Right atrium auricular region (tissue), 2 donors: ENCODE measurements at regions not wholly inside any gene's neighbourhood (a gene's known extent, or its start where the extent isn't known, plus 50 kb on each side); places are given as distances from the start of the nearest gene placed in this dataset.
"Not testable (repeated sequence)": the region's sequence is repeated elsewhere in the genome, so short reads cannot be mapped to it uniquely, and the experiment has no call there.

Experiments used
- DNase-seq: peaks from one replicate; pipeline ENCODE4 v3.0.0-alpha.2; 2019; ENCODE audit warnings: low spot score
- H3K27ac ChIP-seq, 2 donors: fragments of 200-600 bp; sonication (generic); 1 replicate in 1 of 2; 2 replicates in 1 of 2; pipeline ENCODE4 v1.5.1; 2016 to 2019
- H3K27me3 ChIP-seq, 2 donors: fragments of 200-600 bp; sonication (generic); one replicate each; pipeline versions ENCODE4 v1.5.1 to v1.6.0; 2017 to 2019
- H3K36me3 ChIP-seq: fragments of 200-600 bp; sonication (generic); one replicate; pipeline ENCODE4 v1.5.1; 2016
- H3K4me1 ChIP-seq, 2 donors: fragments of 200-600 bp; sonication (generic); one replicate each; pipeline versions ENCODE4 v1.5.1 to v1.6.0; 2017 to 2019
- H3K4me3 ChIP-seq, 2 donors: fragments of 200-600 bp; sonication (generic); 1 replicate in 1 of 2; 2 replicates in 1 of 2; pipeline ENCODE4 v1.5.1; 2017 to 2019; ENCODE audit warnings: mild to moderate bottlenecking in 1 of 2, moderate library complexity in 1 of 2
- H3K9me3 ChIP-seq, 2 donors: fragments of 200-600 bp; sonication (generic); one replicate each; pipeline ENCODE4 v1.5.1; 2019
- TF ChIP-seq, protein P1 (sequence below), 2 donors: fragments of 200-600 bp; sonication (generic); IDR thresholded peaks; one replicate each; pipeline ENCODE4 v1.5.1; 2019; ENCODE audit warnings: antibody characterized with exemption in 2 of 2

DNA sequence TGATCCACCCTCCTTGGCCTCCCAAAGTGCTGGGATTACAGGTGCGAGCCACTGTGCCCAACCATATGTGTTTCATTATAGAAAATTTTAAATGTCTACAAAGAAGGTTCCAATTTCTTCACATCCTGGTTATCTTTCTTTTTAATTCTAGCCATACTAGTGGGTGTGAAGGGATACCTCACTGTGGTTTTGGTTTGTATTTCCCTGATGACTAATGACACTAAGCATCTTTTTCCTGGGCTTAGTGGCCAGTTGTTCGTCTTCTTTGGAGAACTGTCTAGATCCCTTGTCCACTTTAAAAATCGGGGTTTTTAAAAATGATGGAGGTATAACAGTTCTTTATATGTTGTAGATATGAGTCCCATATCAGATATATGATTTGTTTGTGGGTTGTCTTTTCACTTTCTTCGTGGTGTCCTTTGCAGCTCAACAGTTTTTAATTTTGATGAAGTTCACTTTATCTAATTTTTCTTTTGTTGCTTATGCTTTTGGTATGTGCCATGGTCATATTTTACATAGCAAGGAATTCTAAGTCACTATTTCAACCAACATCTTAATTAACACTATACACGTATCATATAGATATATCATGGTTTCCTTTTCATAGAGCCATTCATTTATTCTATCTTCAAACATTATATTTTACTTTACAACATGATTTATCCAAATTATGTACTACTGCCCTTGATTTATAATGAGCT is 135.0 kb upstream of the RIOK3 start:
- TF ChIP-seq, protein P1, sequence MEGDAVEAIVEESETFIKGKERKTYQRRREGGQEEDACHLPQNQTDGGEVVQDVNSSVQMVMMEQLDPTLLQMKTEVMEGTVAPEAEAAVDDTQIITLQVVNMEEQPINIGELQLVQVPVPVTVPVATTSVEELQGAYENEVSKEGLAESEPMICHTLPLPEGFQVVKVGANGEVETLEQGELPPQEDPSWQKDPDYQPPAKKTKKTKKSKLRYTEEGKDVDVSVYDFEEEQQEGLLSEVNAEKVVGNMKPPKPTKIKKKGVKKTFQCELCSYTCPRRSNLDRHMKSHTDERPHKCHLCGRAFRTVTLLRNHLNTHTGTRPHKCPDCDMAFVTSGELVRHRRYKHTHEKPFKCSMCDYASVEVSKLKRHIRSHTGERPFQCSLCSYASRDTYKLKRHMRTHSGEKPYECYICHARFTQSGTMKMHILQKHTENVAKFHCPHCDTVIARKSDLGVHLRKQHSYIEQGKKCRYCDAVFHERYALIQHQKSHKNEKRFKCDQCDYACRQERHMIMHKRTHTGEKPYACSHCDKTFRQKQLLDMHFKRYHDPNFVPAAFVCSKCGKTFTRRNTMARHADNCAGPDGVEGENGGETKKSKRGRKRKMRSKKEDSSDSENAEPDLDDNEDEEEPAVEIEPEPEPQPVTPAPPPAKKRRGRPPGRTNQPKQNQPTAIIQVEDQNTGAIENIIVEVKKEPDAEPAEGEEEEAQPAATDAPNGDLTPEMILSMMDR (IDR thresholded peaks at IDR 0.05), result no peak
- Histone ChIP-seq H3K9me3 (no peaks in the 10 kb centered on the region), H3K27me3 (no peaks in the 10 kb centered on the region), H3K27ac (no peak overlapping the region), H3K4me1 (no peaks in the 10 kb centered on the region), H3K36me3 (no peaks in the 10 kb centered on the region), H3K4me3 (no peak overlapping the region)
- DNase-seq, result no peak

DNA sequence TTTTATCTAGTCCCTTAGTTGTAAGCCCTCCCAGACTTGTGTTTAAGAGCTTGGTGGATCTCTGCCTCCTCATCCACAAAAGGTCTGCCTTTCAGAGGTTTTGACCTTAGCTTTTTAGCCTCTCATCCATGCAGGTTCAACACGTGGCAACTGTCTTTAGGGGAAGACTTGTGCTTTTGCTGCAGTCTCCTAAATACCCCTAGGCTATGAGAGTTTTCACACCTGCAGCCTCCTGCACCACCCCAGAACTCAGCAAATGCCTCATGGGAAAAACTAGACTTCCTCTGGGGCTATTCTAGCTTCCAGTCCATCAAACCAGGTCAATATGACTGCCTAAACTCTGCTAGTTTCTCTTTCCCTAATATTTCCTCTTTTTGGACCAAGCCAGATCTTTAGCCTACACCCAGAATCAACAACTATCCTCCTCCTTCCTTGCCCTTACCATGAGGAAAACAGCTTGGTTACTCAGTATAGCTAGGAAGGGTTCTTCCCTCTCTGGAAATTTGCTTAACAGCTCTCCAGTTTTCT is 132.3 kb upstream of the RIOK3 start:
- no peaks in the 10 kb centered on the region for H3K9me3 ChIP-seq
- TF ChIP-seq, protein P1 (IDR thresholded peaks at IDR 0.05), result no peak
- H3K36me3 ChIP-seq, result no peaks in the 10 kb centered on the region
- H3K4me1 ChIP-seq, result no peaks in the 10 kb centered on the region
- no peak overlapping the region for H3K4me3 ChIP-seq
- H3K27ac ChIP-seq, result no peak overlapping the region
- no peaks in the 10 kb centered on the region for H3K27me3 ChIP-seq
- no peak for DNase-seq

DNA sequence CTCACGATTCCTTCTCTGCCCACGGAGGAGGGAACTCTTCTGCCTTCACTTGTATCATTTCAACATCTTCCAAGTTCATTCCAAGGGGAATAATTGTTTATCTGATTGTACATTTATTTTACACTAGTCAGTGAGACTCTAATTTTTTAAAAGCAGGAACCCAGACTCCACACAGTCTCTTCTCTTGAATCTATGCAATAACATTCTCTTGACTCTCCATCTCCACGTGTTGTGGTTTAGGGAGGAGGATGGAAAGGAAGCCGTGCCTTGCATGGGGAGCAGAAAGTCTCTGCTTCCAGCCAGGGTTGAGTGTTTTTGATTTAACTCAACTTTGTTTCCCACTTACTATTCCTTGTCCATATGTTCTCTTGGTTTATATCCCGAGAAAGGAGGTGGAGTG is 131.1 kb upstream of the RIOK3 start:
- TF ChIP-seq, protein P1 (IDR thresholded peaks at IDR 0.05), result no peak
- DNase-seq, result no peak

DNA sequence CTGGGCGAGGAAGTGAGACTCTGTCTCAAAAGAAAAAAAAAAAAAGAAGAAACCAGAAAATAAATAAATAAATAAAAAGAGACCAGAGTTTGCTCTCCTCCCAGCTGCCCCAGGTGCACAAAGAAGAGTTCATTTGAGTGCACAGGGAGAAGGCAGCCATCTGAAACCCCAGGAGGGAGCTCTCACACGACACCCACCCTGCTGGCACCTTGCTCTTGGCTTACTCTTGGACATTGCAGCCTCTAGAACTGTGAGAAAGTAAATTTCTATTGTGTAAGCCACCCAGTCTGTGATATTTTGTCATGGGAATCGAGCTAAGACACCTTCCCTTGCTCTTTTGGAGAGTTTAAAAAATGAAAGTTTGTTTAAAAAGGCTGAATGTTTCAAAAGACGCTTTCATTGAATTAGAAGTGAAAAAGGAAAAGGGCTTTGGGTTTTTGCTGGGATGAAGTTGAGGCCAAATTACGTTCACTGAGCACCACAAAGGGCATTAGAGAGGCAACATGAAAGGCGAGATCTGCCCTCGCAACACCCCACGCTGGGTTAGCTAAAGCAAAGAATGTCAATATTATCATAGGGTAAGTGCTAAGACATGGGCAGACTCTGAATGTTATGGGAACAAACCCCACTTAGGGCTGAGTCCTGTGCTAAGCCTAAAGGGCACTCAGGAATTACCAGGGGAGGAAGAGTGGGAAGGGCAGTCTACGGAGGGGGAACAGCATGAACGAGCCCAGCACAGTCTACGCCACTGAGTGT is 128.9 kb upstream of the RIOK3 start:
- H3K36me3 ChIP-seq, result no peaks in the 10 kb centered on the region
- H3K9me3 ChIP-seq, result no peaks in the 10 kb centered on the region
- H3K4me3 ChIP-seq, result no peak overlapping the region
- TF ChIP-seq, protein P1 (IDR thresholded peaks at IDR 0.05), result no peak
- no peaks in the 10 kb centered on the region for H3K27me3 ChIP-seq
- DNase-seq, result no peak
- H3K4me1 ChIP-seq, result no peaks in the 10 kb centered on the region
- no peak overlapping the region for H3K27ac ChIP-seq

More for the DNA sequence above, 131.1 kb upstream of the RIOK3 start:
- Histone ChIP-seq H3K4me1 (no peaks in the 10 kb centered on the region), H3K36me3 (no peaks in the 10 kb centered on the region), H3K4me3 (no peak overlapping the region), H3K27ac (no peak overlapping the region), H3K27me3 (no peaks in the 10 kb centered on the region), H3K9me3 (no peaks in the 10 kb centered on the region)

DNA sequence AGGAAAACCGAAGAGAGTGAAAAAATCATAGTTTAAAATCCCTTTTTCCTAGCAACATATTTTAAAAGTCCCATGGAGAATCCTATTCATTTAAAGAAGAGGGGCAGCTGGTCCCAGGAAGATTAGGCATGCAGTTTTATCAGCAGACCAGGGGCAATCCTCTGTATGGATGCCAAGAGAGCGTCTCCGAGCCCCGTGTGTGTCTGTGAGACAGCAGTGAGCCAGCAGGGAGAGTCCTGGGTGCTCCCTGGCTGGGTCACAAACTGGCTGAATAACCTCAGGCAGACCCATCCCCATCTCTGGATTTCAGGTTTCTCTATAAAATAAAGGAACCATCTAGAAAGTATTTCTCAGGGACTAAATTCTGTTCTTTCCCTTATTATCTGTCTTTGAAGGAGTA is 128.2 kb upstream of the RIOK3 start:
- Histone ChIP-seq H3K27me3 (no peaks in the 10 kb centered on the region), H3K36me3 (no peaks in the 10 kb centered on the region), H3K4me3 (no peak overlapping the region), H3K4me1 (no peaks in the 10 kb centered on the region), H3K9me3 (no peaks in the 10 kb centered on the region), H3K27ac (no peak overlapping the region)
- TF ChIP-seq, protein P1 (IDR thresholded peaks at IDR 0.05), result no peak
- DNase-seq, result no peak

DNA sequence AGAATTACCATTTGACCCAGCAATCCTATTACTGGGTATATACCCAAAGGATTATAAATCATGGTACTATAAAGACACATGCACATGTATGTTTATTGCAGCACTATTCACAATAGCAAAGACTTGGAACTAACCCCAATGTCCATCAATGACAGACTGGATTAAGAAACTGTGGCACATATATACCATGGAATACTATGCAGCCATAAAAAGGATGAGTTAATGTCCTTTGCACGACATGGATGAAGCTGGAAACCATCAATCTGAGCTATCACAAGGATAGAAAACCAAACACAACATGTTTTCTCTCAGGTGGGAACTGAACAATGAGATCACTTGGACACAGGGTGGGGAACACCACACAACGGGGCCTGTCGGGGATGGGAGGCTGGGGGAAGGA is 123.4 kb upstream of the RIOK3 start:
- H3K27ac ChIP-seq, H3K4me1 ChIP-seq, H3K27me3 ChIP-seq, H3K36me3 ChIP-seq, H3K4me3 ChIP-seq, DNase-seq, H3K9me3 ChIP-seq: not testable (repeated sequence)
